ENCODE measurements at regions not wholly inside any gene's neighbourhood (a gene's known extent, or its start where the extent isn't known, plus 50 kb on each side); places are given as distances from the start of the nearest gene placed in this dataset.

DNA sequence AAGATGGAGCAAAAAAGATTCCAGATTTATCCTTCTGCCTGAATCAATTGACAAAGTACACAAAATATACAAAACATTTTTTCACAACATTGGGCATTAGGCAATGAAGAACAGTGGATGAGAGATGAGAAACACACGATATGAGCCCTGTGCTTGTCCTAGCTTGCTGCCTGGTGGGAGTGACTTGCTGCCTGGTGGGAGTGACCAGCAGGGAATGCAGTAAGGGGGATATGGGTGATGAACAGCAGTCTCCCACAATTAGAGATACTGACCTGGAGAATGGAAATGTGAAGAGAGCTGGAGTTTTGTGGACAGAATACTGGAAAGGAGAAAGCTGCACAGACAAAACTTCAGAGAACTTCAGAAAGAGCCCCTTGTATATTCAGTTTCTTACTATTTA, 629.4 kb upstream of the FRG1 start:
- no peak for DNase-seq

DNA sequence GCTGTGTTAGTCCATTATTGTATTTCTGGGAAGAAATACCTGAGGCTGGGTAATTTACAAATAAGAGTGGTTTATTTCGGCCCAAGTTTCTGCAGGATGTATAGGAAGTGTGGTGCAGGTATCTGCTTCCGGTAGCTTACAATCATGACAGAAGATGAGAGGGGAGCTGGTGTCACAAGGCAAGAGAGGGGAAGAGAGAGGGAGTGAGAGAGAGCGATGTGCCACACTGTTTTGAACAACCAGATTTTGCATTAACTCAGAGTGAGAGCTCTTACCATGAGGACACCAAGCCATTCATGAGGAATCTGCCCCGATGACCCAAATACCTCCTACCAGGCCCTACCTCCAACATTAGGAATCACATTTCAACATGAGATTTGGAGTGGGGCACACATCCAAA, 627.6 kb upstream of the FRG1 start:
- DNase-seq, result no peak

- DNase-seq, result no peak
Observed at GRCh38 chr4:189313861-189314513, 626.7 kb upstream of the FRG1 start.

- DNase-seq, result no peak
Observed at GRCh38 chr4:189322426-189322825, 618.2 kb upstream of the FRG1 start.

DNA sequence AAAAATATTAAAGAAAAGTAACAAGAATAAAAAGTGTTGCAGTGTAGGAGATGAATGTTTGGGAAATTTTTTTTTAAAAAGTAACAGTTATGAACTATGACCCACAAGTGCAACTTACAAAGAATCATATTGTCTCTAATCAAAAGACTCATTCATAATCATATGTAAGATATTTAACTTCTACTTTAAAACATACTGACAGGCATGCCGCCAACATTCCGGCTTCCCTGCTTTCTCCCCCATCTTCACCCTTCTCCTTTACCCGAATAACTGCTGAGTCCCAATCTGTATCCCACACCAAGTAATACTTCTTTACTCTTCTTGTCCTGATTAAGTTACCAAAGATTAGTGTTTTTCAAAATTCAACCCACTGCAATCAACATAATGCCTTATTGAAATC, 598.8 kb upstream of the FRG1 start:
- DNase-seq, result no peak

DNA sequence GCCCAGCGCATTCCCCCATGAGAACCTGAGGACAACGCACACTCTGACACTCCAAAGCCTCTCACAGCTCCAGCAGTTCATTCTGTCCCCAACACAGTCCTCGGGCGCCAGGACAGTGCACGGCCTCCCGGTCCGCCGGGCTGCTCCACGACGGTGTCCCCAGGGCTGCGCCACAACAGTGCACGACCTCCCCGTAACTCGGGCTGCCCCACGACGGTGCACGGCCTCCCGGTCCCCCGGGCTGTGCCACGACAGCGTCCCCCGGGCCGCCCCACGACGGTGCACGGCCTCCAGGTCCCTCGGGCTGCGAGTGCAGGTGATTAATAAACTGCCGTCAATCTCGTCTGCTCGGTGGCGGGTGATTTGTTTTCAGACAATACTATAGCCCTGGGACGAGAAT, 585.1 kb upstream of the FRG1 start:
- DNase-seq, result no peak

DNA sequence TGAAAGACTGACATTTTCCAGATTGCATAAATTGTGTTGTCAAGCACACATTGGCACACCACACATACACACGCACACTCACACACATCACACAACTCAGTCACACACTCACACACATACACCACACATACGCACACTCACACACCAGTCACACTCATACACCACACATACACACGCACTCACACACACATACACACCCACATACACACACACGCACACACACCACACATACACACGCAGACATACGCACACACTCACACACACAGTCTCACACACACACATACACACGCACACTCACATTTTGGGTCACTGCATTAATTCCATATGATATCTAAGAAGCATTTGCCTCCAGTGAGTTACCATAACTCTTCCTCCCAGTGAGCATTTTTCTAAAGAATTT, 578.3 kb upstream of the FRG1 start:
- DNase-seq, result no peak

- DNase-seq, result no peak
Observed at GRCh38 chr4:189364032-189364449, 576.6 kb upstream of the FRG1 start.

DNA sequence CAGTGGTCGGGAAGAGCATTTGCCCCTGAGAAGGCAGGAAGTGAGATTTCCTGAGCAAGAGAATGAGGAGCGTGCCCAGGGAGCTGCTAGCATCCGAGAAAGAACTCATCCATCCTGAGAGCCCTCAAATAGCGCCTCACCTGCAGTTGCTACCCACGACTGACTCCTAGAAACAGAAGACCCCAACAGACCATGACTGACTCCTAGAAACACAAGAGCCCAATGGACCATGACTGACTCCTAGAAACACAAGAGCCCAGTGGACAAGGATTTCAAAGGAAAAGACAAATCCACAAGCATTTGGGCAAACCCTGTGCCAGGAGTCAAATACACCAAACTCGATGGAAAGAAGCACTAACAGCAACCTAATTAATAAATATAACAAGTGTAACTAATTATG, 575.2 kb upstream of the FRG1 start:
- DNase-seq, result no peak

GRCh38 chr4:189367832-189368231, 572.8 kb upstream of the FRG1 start:
- no peak for DNase-seq

- DNase-seq, result no peak
Observed at GRCh38 chr4:189374176-189374575, 566.5 kb upstream of the FRG1 start.

- no peak for DNase-seq
Observed at GRCh38 chr4:189376901-189377300, 563.8 kb upstream of the FRG1 start.

- DNase-seq, result no peak
Observed at GRCh38 chr4:189377569-189377968, 563.1 kb upstream of the FRG1 start.

DNA sequence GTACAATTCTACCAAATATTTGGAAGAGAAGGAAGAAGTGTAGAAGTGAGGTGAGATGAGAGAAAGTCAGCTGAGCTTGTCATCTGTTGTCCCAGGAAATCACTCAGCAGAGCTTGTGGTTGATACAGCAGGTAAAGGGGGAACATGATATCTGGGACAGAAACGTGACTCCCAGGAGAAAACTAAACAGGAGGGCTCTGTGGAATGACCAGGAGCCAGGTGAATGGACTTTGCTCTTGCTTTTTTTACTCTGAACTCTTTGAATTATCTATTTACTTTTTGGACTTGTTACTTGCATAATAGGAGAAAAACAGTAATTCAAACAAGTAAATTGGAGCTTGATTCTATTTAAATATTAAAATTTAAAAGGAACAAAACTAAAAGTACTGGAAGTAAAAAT, 555.6 kb upstream of the FRG1 start:
- DNase-seq, result no peak

DNA sequence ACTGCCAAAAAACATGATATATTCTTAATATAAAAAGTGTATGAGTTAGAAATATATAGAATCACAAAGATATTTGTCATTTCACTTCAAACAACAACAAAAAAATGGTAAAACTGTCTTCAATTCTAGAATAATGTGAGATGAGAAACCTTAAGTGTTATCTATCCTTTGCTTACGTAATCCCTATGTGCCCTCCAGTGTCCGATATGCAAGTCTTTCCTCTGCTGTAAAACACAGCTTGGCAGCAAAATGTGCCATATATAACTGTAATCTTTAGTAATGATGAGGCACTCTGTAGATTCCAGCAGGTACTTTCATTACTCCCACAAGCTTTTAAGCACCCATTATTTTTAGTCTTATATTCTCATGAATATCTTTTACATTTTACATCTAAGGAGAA, 555.1 kb upstream of the FRG1 start:
- no peak for DNase-seq

DNA sequence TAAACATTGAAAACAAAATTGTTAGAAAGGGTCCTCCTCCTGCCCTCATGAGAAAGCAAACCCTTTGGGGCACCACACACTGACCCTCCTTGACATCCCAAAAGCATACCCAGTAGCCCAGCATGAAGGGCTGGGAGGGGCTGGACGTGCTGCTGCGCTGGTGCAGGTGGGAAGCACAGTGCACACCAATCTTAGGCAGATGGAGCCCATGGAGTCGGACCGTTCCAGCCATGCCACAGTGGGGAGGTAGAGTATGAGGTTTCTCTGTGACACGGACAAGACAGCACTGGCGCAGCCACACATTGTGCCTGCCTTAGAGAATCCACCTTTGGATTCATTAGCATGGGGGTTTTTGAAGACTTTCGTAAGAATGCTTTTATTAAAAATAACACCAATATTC, 544.2 kb upstream of the FRG1 start:
- DNase-seq, result no peak

GRCh38 chr4:189404271-189404670, 536.4 kb upstream of the FRG1 start:
- no peak for DNase-seq

- no peak for DNase-seq
Observed at GRCh38 chr4:189409158-189409557, 531.5 kb upstream of the FRG1 start.

GRCh38 chr4:189414021-189414420, 526.7 kb upstream of the FRG1 start:
- no peak for DNase-seq

- no peak for DNase-seq
Observed at GRCh38 chr4:189420572-189420971, 520.1 kb upstream of the FRG1 start.

DNA sequence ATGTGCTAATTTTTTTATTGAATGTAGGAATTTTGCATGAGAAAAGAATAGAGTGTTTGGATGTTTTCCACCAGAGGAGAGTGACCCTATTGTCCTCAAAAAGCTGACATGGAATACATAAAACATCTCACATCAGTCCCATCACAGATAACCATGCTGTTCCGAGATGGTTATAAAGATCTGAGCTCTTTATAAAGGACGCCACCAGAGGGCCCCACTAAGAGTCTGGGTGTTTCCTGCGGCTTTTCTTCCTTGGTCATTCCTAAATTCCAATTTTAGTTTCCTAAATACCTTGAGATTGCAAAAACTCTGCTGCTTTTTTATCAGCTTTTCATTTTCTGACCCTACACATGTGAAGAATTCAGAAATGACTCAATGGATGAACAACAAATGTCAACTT, 504.5 kb upstream of the FRG1 start:
- DNase-seq, result no peak

- no peak for DNase-seq
Observed at GRCh38 chr4:189440716-189441115, 500.0 kb upstream of the FRG1 start.

GRCh38 chr4:189443341-189443740, 497.3 kb upstream of the FRG1 start:
- no peak for DNase-seq

DNA sequence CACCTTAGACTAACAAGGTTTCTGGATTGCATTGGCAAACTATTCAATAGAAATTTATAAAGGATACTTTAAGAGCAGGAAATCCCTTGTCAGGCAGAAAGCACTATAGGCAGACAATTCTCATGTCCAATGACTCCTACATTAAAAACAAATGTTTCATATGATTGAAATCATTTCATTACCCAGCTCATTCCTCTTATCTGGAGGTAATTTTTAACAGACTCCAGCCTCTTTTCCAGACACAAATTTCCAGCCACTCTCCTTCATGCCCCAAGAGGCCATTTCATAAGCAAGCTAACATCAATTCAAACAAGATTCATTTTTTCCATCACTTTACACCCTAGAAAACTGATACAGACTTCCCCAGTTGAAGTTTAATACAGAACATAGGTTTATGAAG, 495.1 kb upstream of the FRG1 start:
- DNase-seq, result no peak

DNA sequence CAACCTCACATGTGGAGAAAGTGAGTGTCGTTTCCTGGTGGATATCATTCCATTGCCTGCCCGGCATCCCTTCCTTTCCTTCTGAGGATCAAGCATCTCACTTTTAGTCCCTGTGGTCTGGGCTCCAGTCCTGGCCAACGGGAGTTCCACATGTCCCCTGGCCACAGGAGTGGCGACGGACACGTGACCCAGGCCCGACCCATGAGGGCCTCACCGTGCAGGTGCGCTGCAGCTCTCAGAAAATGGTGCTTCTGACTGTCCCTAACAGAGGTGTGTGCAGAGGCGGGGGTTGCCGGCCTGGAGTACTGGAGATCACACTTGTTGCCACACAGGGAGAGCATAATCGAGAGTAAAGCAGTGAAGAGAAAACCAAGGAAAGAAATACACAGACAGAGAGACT, 476.9 kb upstream of the FRG1 start:
- no peak for DNase-seq

GRCh38 chr4:189494407-189494806, 446.3 kb upstream of the FRG1 start:
- DNase-seq, result no peak
